Kidney tubule cell (primary cell): ENCODE measurements at regions not wholly inside any gene's neighbourhood (a gene's known extent, or its start where the extent isn't known, plus 50 kb on each side); places are given as distances from the start of the nearest gene placed in this dataset.
"Not testable (repeated sequence)": the region's sequence is repeated elsewhere in the genome, so short reads cannot be mapped to it uniquely, and the experiment has no call there.

Experiments
- DNase-seq: peaks from one replicate; pipeline ENCODE4 v3.0.0-alpha.2; 2018; ENCODE audit warnings: low spot score

GRCh38 chr6:67558985-67559384, 1076.1 kb upstream of the ADGRB3 start:
- no peak for DNase-seq

GRCh38 chr6:67544851-67545452, 1090.1 kb upstream of the ADGRB3 start:
- DNase-seq = no peak

- DNase-seq = no peak
Measured at GRCh38 chr6:67541586-67541985, 1093.5 kb upstream of the ADGRB3 start.

- DNase-seq = no peak
Measured at GRCh38 chr6:67538032-67538431, 1097.0 kb upstream of the ADGRB3 start.

- DNase-seq = no peak
Measured at GRCh38 chr6:67535946-67536345, 1099.1 kb upstream of the ADGRB3 start.

GRCh38 chr6:67506352-67506751, 1128.7 kb upstream of the ADGRB3 start:
- DNase-seq = no peak

GRCh38 chr6:67501755-67502154, 1133.3 kb upstream of the ADGRB3 start:
- DNase-seq = no peak

- no peak for DNase-seq
Measured at GRCh38 chr6:67497749-67498148, 1137.3 kb upstream of the ADGRB3 start.

GRCh38 chr6:67496191-67496590, 1138.9 kb upstream of the ADGRB3 start:
- DNase-seq = no peak

- no peak for DNase-seq
Measured at GRCh38 chr6:67493682-67494081, 1141.4 kb upstream of the ADGRB3 start.

GRCh38 chr6:67475700-67476099, 1159.4 kb upstream of the ADGRB3 start:
- DNase-seq = no peak

- DNase-seq = no peak
Measured at GRCh38 chr6:67467341-67467740, 1167.7 kb upstream of the ADGRB3 start.

GRCh38 chr6:67462725-67463124, 1172.4 kb upstream of the ADGRB3 start:
- not testable (repeated sequence) for DNase-seq

GRCh38 chr6:67459556-67459955, 1175.5 kb upstream of the ADGRB3 start:
- DNase-seq = no peak

GRCh38 chr6:67458265-67458664, 1176.8 kb upstream of the ADGRB3 start:
- DNase-seq = no peak

- DNase-seq = no peak
Measured at GRCh38 chr6:67451874-67452273, 1183.2 kb upstream of the ADGRB3 start.

- no peak for DNase-seq
Measured at GRCh38 chr6:67450641-67451040, 1184.4 kb upstream of the ADGRB3 start.

- DNase-seq = no peak
Measured at GRCh38 chr6:67449602-67450001, 1185.5 kb upstream of the ADGRB3 start.

GRCh38 chr6:67433124-67433523, 1202.0 kb upstream of the ADGRB3 start:
- no peak for DNase-seq

- DNase-seq = no peak
Measured at GRCh38 chr6:67431076-67431475, 1204.0 kb upstream of the ADGRB3 start.

GRCh38 chr6:67426686-67427085, 1208.4 kb upstream of the ADGRB3 start:
- DNase-seq = not testable (repeated sequence)

GRCh38 chr6:67412035-67412434, 1223.0 kb upstream of the ADGRB3 start:
- no peak for DNase-seq

GRCh38 chr6:67411036-67411435, 1224.0 kb upstream of the ADGRB3 start:
- DNase-seq = no peak

GRCh38 chr6:67394254-67394653, 1240.8 kb upstream of the ADGRB3 start:
- DNase-seq = no peak

GRCh38 chr6:67393356-67393755, 1241.7 kb upstream of the ADGRB3 start:
- no peak for DNase-seq
